CD14-positive monocyte (primary cell): ENCODE measurements at regions not wholly inside any gene's neighbourhood (a gene's known extent, or its start where the extent isn't known, plus 50 kb on each side); places are given as distances from the start of the nearest gene placed in this dataset.

Experiments used
- DNase-seq, 3 donors: peaks; one replicate each; pipeline ENCODE4 v3.0.0-alpha.2; 2011 to 2022
- H2AFZ ChIP-seq: 2 replicates; pipeline ENCODE4 v1.6.0; 2012; ENCODE audit warnings: mild to moderate bottlenecking, low read depth, low read length, inconsistent platforms; ENCODE audit not compliant: insufficient read depth, poor library complexity, severe bottlenecking
- H3K27ac ChIP-seq, 2 donors: 1 replicate in 1 of 2; 2 replicates in 1 of 2; pipeline ENCODE4 v1.5.1; 2012 to 2013; ENCODE audit warnings: low read length in 2 of 2, control low read depth in 1 of 2, inconsistent platforms in 1 of 2, low read depth in 1 of 2, mild to moderate bottlenecking in 1 of 2
- H3K27me3 ChIP-seq, 2 donors: one replicate each; pipeline versions ENCODE4 v1.6.0 to v1.6.1; 2011 to 2013; ENCODE audit warnings: low read length in 2 of 2; ENCODE audit not compliant: control insufficient read depth in 2 of 2, insufficient read depth in 2 of 2
- H3K36me3 ChIP-seq, 2 donors: replicated peaks in 1 of 2; 1 replicate in 1 of 2; 2 replicates in 1 of 2; pipeline versions ENCODE4 v1.5.1 to v1.6.1; 2012 to 2013; ENCODE audit warnings: low read length in 2 of 2, control low read depth in 1 of 2, inconsistent platforms in 1 of 2, mild to moderate bottlenecking in 1 of 2; ENCODE audit not compliant: insufficient read depth in 2 of 2, control insufficient read depth in 1 of 2
- H3K4me1 ChIP-seq, 2 donors: 1 replicate in 1 of 2; 2 replicates in 1 of 2; pipeline versions ENCODE4 v1.5.1 to v1.6.1; 2012 to 2013; ENCODE audit warnings: low read length in 2 of 2, control low read depth in 1 of 2, inconsistent platforms in 1 of 2, mild to moderate bottlenecking in 1 of 2, moderate library complexity in 1 of 2; ENCODE audit not compliant: insufficient read depth in 2 of 2, control insufficient read depth in 1 of 2
- H3K4me2 ChIP-seq: replicated peaks from 2 replicates; pipeline ENCODE3; 2012; ENCODE audit warnings: low read length, moderate library complexity, mild to moderate bottlenecking; ENCODE audit not compliant: poor library complexity, severe bottlenecking; ENCODE audit errors: extremely low read depth
- H3K4me3 ChIP-seq, 3 experiments: fragments of 200-600 bp in 1 of 3; sonication (generic) in 1 of 3; replicated peaks in 1 of 3; 1 replicate in 2 of 3; 2 replicates in 1 of 3; pipeline ENCODE4 v1.5.1; 2011 to 2013; ENCODE audit warnings: low read length in 3 of 3, mild to moderate bottlenecking in 3 of 3, control low read depth in 2 of 3, low read depth in 2 of 3, inconsistent platforms in 1 of 3, moderate library complexity in 1 of 3
- H3K79me2 ChIP-seq: 2 replicates; pipeline ENCODE4 v1.6.0; 2012; ENCODE audit warnings: mild to moderate bottlenecking, control low read depth, inconsistent platforms, low read length, moderate library complexity; ENCODE audit not compliant: insufficient read depth
- H3K9ac ChIP-seq: 2 replicates; pipeline ENCODE4 v1.6.0; 2017; ENCODE audit warnings: low read length, mild to moderate bottlenecking; ENCODE audit not compliant: insufficient read depth, poor library complexity, severe bottlenecking
- H3K9me3 ChIP-seq, 2 donors: replicated peaks in 1 of 2; 1 replicate in 1 of 2; 2 replicates in 1 of 2; pipeline versions ENCODE4 v1.5.1 to v1.6.1; 2012 to 2013; ENCODE audit warnings: low read length in 2 of 2, control low read depth in 1 of 2; ENCODE audit not compliant: control insufficient read depth in 1 of 2, insufficient read depth in 1 of 2
- H4K20me1 ChIP-seq: 2 replicates; pipeline ENCODE4 v1.6.0; 2012; ENCODE audit warnings: mild to moderate bottlenecking, low read length, control low read depth, moderate library complexity; ENCODE audit not compliant: insufficient read depth
- H3K27ac Mint-ChIP-seq, 7 donors: one replicate each; pipeline ENCODE4 v1.8.0; 2020; ENCODE audit warnings: mild to moderate bottlenecking in 7 of 7, mixed read lengths in 7 of 7, moderate library complexity in 6 of 7, inconsistent platforms in 2 of 7
- H3K27me3 Mint-ChIP-seq, 3 donors: one replicate each; pipeline ENCODE4 v1.8.0; 2021 to 2022; ENCODE audit warnings: low read depth in 3 of 3, mild to moderate bottlenecking in 3 of 3, mixed read lengths in 3 of 3, moderate library complexity in 3 of 3, inconsistent platforms in 1 of 3
- H3K36me3 Mint-ChIP-seq, 2 donors: one replicate each; pipeline ENCODE4 v1.8.0; 2020; ENCODE audit warnings: mixed read lengths in 2 of 2, inconsistent platforms in 1 of 2, mild to moderate bottlenecking in 1 of 2
- H3K4me1 Mint-ChIP-seq: one replicate; pipeline ENCODE4 v1.8.0; 2020; ENCODE audit warnings: mild to moderate bottlenecking, mixed read lengths
- H3K4me3 Mint-ChIP-seq, 2 donors: one replicate each; pipeline ENCODE4 v1.8.0; 2020; ENCODE audit warnings: mild to moderate bottlenecking in 2 of 2, mixed read lengths in 2 of 2, moderate library complexity in 1 of 2
- H3K9me3 Mint-ChIP-seq, 7 donors: one replicate each; pipeline ENCODE4 v1.8.0; 2020 to 2022; ENCODE audit warnings: mixed read lengths in 7 of 7, mild to moderate bottlenecking in 6 of 7, moderate library complexity in 6 of 7, inconsistent platforms in 2 of 7
- WGBS: methylation state at CpG from one replicate; pipeline ENCODE4 v1.1.5; 2013; ENCODE audit warnings: missing lambda C conversion rate; ENCODE audit not compliant: insufficient coverage; 5-methylcytosine and 5-hydroxymethylcytosine counted together
- intact Hi-C, 2 donors: fragments of 100-400 bp; cut with micrococcal nuclease; formaldehyde crosslinking; loops; one replicate each; pipeline versions ENCODE4 v1.15.0 to v1.15.1; 2023
- TF ChIP-seq, protein P1 (sequence below): fragments of 200-600 bp; IDR thresholded peaks from one replicate; pipeline ENCODE4 v1.8.0; 2022; ENCODE audit warnings: antibody characterized with exemption, mild to moderate bottlenecking

GRCh38 chrX:150127216-150127615 lies 188.9 kb upstream of the EOLA2 start:
- no peak overlapping the region for H3K9ac ChIP-seq
- WGBS: 100% methylated on average over 1 of the region's 3 CpGs
- peaks cover 0 to 3% (median 0%) of the 10 kb centered on the region in 7 donors for H3K9me3 Mint-ChIP-seq
- no peak overlapping the region for H3K27ac Mint-ChIP-seq
- no peaks in the 10 kb centered on the region for H3K36me3 ChIP-seq
- peaks cover 0 to 2% (median 0%) of the 10 kb centered on the region in 3 donors for H3K27me3 Mint-ChIP-seq
- intact Hi-C loops: no loop called here
- no peaks in the 10 kb centered on the region for H3K9me3 ChIP-seq
- no peak overlapping the region for H2AFZ ChIP-seq
- H3K4me3 Mint-ChIP-seq: no peak overlapping the region
- no peaks in the 10 kb centered on the region for H3K36me3 Mint-ChIP-seq
- no peaks in the 10 kb centered on the region for H3K27me3 ChIP-seq
- no peak overlapping the region for H3K4me3 ChIP-seq
- H3K79me2 ChIP-seq: no peaks in the 10 kb centered on the region
- H3K4me2 ChIP-seq: no peak overlapping the region
- DNase-seq: no peak
- TF ChIP-seq, protein P1, sequence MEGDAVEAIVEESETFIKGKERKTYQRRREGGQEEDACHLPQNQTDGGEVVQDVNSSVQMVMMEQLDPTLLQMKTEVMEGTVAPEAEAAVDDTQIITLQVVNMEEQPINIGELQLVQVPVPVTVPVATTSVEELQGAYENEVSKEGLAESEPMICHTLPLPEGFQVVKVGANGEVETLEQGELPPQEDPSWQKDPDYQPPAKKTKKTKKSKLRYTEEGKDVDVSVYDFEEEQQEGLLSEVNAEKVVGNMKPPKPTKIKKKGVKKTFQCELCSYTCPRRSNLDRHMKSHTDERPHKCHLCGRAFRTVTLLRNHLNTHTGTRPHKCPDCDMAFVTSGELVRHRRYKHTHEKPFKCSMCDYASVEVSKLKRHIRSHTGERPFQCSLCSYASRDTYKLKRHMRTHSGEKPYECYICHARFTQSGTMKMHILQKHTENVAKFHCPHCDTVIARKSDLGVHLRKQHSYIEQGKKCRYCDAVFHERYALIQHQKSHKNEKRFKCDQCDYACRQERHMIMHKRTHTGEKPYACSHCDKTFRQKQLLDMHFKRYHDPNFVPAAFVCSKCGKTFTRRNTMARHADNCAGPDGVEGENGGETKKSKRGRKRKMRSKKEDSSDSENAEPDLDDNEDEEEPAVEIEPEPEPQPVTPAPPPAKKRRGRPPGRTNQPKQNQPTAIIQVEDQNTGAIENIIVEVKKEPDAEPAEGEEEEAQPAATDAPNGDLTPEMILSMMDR: no peak
- no peaks in the 10 kb centered on the region for H4K20me1 ChIP-seq
- no peak overlapping the region for H3K27ac ChIP-seq
- H3K4me1 ChIP-seq: no peaks in the 10 kb centered on the region
- no peaks in the 10 kb centered on the region for H3K4me1 Mint-ChIP-seq

- Histone ChIP-seq H3K9ac (no peak overlapping the region), H3K27ac (no peak overlapping the region), H2AFZ (no peak overlapping the region), H3K27me3 (no peaks in the 10 kb centered on the region), H3K36me3 (no peaks in the 10 kb centered on the region), H3K79me2 (no peaks in the 10 kb centered on the region), H3K9me3 (peaks cover 0 to 5% of the 10 kb centered on the region in 2 donors), H3K4me2 (no peak overlapping the region), H3K4me1 (no peaks in the 10 kb centered on the region), H3K4me3 (no peak overlapping the region), H4K20me1 (no peaks in the 10 kb centered on the region)
- Mint-ChIP-seq H3K27ac (no peak overlapping the region), H3K4me1 (no peaks in the 10 kb centered on the region), H3K4me3 (no peak overlapping the region), H3K9me3 (peaks cover 0 to 6% (median 3%) of the 10 kb centered on the region in 7 donors), H3K36me3 (no peaks in the 10 kb centered on the region), H3K27me3 (peaks cover 0 to under 1% (median 0%) of the 10 kb centered on the region in 3 donors)
- no CpG with 5 or more reads among the region's 4 CpGs for WGBS
- DNase-seq: no peak
- intact Hi-C loops: no loop called here
- TF ChIP-seq, protein P1: no peak
Measured at GRCh38 chrX:150143721-150144440, 205.6 kb upstream of the EOLA2 start.
